ENCODE measurements at regions not wholly inside any gene's neighbourhood (a gene's known extent, or its start where the extent isn't known, plus 50 kb on each side); places are given as distances from the start of the nearest gene placed in this dataset.

GRCh38 chr6:118397671-118398465 is 150.2 kb upstream of the PLN start:
- H3K4me3 ChIP-seq (ENCODE audit: control insufficient read depth, low read depth, low read length) = no peak overlapping the region
- TF ChIP-seq, protein P1, sequence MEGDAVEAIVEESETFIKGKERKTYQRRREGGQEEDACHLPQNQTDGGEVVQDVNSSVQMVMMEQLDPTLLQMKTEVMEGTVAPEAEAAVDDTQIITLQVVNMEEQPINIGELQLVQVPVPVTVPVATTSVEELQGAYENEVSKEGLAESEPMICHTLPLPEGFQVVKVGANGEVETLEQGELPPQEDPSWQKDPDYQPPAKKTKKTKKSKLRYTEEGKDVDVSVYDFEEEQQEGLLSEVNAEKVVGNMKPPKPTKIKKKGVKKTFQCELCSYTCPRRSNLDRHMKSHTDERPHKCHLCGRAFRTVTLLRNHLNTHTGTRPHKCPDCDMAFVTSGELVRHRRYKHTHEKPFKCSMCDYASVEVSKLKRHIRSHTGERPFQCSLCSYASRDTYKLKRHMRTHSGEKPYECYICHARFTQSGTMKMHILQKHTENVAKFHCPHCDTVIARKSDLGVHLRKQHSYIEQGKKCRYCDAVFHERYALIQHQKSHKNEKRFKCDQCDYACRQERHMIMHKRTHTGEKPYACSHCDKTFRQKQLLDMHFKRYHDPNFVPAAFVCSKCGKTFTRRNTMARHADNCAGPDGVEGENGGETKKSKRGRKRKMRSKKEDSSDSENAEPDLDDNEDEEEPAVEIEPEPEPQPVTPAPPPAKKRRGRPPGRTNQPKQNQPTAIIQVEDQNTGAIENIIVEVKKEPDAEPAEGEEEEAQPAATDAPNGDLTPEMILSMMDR (IDR thresholded peaks at IDR 0.05; ENCODE audit: control insufficient read depth, insufficient read depth, low read depth, low read length, missing control alignments) = no peak
- DNase-seq (ENCODE audit: low read depth) = no peak

DNA sequence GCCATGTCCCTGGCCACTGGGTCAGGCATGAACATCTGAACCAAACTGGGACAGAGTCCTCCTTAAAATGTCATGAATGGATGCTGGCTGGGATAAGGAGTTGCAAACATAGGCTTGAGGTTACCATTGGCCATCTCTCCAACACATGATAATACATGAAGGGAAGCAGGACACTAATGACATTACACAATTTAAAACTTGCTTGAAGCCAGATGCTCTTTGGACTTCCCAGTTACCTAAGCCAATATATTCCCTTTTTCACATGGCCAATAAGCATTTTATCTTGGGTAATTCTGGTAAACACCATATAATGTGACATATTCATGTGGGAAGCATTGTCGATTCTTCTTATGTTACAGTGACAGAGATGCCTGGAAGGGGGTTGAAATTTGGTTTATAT is 148.0 kb upstream of the PLN start:
- no peak overlapping the region for H3K4me3 ChIP-seq (ENCODE audit: control insufficient read depth, low read depth, low read length)
- TF ChIP-seq, protein P1 (IDR thresholded peaks at IDR 0.05; ENCODE audit: control insufficient read depth, insufficient read depth, low read depth, low read length, missing control alignments) = no peak
- DNase-seq (ENCODE audit: low read depth) = no peak

- no peak for DNase-seq (ENCODE audit: low read depth)
- no peak overlapping the region for H3K4me3 ChIP-seq (ENCODE audit: control insufficient read depth, low read depth, low read length)
- TF ChIP-seq, protein P1 (IDR thresholded peaks at IDR 0.05; ENCODE audit: control insufficient read depth, insufficient read depth, low read depth, low read length, missing control alignments) = no peak
Measured at GRCh38 chr6:118400582-118400981, 147.5 kb upstream of the PLN start.

GRCh38 chr6:118401325-118401975 is 146.6 kb upstream of the PLN start:
- TF ChIP-seq, protein P1 (IDR thresholded peaks at IDR 0.05; ENCODE audit: control insufficient read depth, insufficient read depth, low read depth, low read length, missing control alignments) = no peak
- DNase-seq (ENCODE audit: low read depth) = no peak
- H3K4me3 ChIP-seq (ENCODE audit: control insufficient read depth, low read depth, low read length) = no peak overlapping the region

DNA sequence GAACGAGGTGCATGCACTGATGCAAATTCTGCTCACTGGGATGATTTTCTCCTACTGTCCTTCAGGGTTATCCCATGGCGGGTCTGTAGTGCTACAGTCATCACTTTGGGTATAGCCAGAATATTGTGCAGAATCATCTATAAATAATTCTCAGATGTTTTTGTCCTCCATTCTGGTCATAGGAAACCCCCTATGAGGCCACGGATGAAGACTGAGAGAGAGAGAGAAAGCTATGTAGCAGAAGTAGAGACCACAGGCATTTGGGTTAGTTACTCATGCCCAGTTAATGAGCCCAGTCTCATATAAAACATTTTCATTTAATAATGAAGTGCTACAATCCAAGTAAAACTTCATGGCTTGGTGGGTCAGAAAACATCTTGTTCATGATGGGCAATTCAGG is 145.1 kb upstream of the PLN start:
- H3K4me3 ChIP-seq (ENCODE audit: control insufficient read depth, low read depth, low read length) = no peak overlapping the region
- no peak for DNase-seq (ENCODE audit: low read depth)
- TF ChIP-seq, protein P1 (IDR thresholded peaks at IDR 0.05; ENCODE audit: control insufficient read depth, insufficient read depth, low read depth, low read length, missing control alignments) = no peak

DNA sequence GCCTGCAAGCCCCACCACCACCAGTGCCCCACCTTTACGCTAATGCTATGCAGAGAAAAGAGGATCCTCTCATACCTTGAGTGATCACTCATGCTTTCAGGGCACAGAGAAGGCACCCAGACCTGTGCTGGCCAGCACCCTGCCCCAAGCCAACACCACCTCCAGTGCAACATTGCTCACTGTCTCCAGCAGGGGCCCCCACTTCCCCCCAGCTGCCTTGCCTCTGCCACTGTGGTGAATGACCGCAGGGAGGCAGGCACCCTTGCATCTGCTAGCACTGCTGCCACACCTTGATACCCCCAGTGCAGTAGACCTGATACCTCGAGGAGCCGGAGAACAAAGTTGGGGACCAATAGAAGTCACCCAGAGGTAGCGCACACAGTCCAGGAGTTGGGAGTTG is 139.2 kb upstream of the PLN start:
- H3K4me3 ChIP-seq (ENCODE audit: control insufficient read depth, low read depth, low read length) = no peak overlapping the region
- DNase-seq (ENCODE audit: low read depth) = no peak
- TF ChIP-seq, protein P1 (IDR thresholded peaks at IDR 0.05; ENCODE audit: control insufficient read depth, insufficient read depth, low read depth, low read length, missing control alignments) = no peak

All from AG09309 (cell line).